HepG2 (cell line): ENCODE measurements at regions not wholly inside any gene's neighbourhood (a gene's known extent, or its start where the extent isn't known, plus 50 kb on each side); places are given as distances from the start of the nearest gene placed in this dataset.
A peak's percentile ranks its signal among the peaks of the same experiment; 100 is the strongest.

Experiments used
- AGO1 ChIP-seq: fragments of 200-400 bp; formaldehyde crosslinking; IDR thresholded peaks from 2 replicates; pipeline ENCODE4 v1.6.1; 2017; ENCODE audit warnings: mild to moderate bottlenecking, low read depth, low read length, moderate library complexity; ENCODE audit not compliant: poor library complexity, severe bottlenecking
- ARNTL ChIP-seq: sonication (generic); formaldehyde crosslinking; IDR thresholded peaks from 2 replicates; pipeline ENCODE4 v1.4.0; 2020; ENCODE audit warnings: mild to moderate bottlenecking, missing genetic modification reagents
- CAMTA2 ChIP-seq: sonication (generic); formaldehyde crosslinking; IDR thresholded peaks from 2 replicates; pipeline ENCODE4 v1.4.0; 2020; ENCODE audit warnings: mild to moderate bottlenecking, missing genetic modification reagents, borderline replicate concordance
- GRHL1 ChIP-seq: sonication (generic); formaldehyde crosslinking; conservative IDR thresholded peaks from 2 replicates; pipeline ENCODE4 v1.8.0; 2022; ENCODE audit warnings: missing genetic modification reagents
- KDM5A ChIP-seq: fragments of 200-600 bp; sonication (generic); IDR thresholded peaks from 2 replicates; pipeline ENCODE4 v1.7.0; 2018; ENCODE audit warnings: antibody characterized with exemption, mild to moderate bottlenecking, low read length, borderline replicate concordance
- RBM22 ChIP-seq: fragments of 200-400 bp; formaldehyde crosslinking; optimal IDR thresholded peaks from 2 replicates; pipeline ENCODE3; 2017; ENCODE audit warnings: mild to moderate bottlenecking, low read length, moderate library complexity
- RFX3 ChIP-seq: IDR thresholded peaks from 2 replicates; pipeline ENCODE4 v1.6.1; 2016; ENCODE audit warnings: missing biosample characterization, missing genetic modification reagents
- ZGPAT ChIP-seq: IDR thresholded peaks from 2 replicates; pipeline ENCODE4 v1.6.1; 2016; ENCODE audit warnings: mild to moderate bottlenecking
- ZNF235 ChIP-seq: sonication (generic); formaldehyde crosslinking; IDR thresholded peaks from 2 replicates; pipeline ENCODE4 v1.8.1; 2023; ENCODE audit warnings: mild to moderate bottlenecking, missing genetic modification reagents, borderline replicate concordance
- ZNF350 ChIP-seq: sonication (generic); formaldehyde crosslinking; IDR thresholded peaks from 2 replicates; pipeline ENCODE4 v1.4.0; 2020; ENCODE audit warnings: mild to moderate bottlenecking, low read depth, missing genetic modification reagents, borderline replicate concordance
- ZNF567 ChIP-seq: sonication (generic); formaldehyde crosslinking; IDR thresholded peaks from 2 replicates; pipeline ENCODE4 v1.8.1; 2023; ENCODE audit warnings: mild to moderate bottlenecking, missing genetic modification reagents, borderline replicate concordance
- ZNF878 ChIP-seq: sonication (generic); formaldehyde crosslinking; IDR thresholded peaks from 2 replicates; pipeline ENCODE4 v1.8.1; 2023; ENCODE audit warnings: mild to moderate bottlenecking, missing genetic modification reagents, moderate library complexity
- ZSCAN29 ChIP-seq: sonication (generic); formaldehyde crosslinking; conservative IDR thresholded peaks from 2 replicates; pipeline ENCODE4 v1.4.0; 2020; ENCODE audit warnings: mild to moderate bottlenecking, missing genetic modification reagents
- TF ChIP-seq, protein P1 (sequence below): sonication (generic); formaldehyde crosslinking; IDR thresholded peaks from one replicate; pipeline ENCODE4 v1.5.1; 2020; ENCODE audit warnings: mild to moderate bottlenecking, missing genetic modification reagents; ENCODE audit errors: not compliant biosample characterization
- TF ChIP-seq, protein P2 (sequence below): sonication (generic); formaldehyde crosslinking; IDR thresholded peaks from 2 replicates; pipeline ENCODE4 v1.4.0; 2020; ENCODE audit warnings: missing genetic modification reagents, mild to moderate bottlenecking, borderline replicate concordance
- TF ChIP-seq, protein P3 (sequence below): sonication (generic); formaldehyde crosslinking; IDR thresholded peaks from 2 replicates; pipeline ENCODE4 v1.8.1; 2023; ENCODE audit warnings: mild to moderate bottlenecking, moderate library complexity, missing genetic modification reagents

DNA sequence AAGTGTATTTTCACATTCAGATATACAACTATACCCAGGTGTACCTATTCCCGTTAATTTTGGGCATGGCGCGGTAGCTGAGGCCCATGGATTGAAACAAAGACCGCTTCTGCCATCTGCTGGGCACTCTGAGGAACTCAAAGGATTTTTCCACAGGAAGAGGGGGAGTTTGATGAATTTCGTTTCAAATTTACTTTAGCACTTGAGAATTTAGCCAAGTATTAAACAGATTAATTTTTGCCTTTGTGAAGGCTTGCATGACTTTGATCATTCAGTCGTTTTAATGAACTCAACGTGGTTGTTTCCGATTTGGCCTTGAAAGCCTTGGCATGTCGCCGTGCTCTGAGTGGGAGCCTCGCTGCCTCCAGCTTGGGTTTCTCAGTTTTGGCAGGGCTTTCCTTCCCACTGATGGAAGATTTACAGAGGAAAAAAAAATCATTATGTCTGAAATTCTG lies 153.2 kb upstream of the DDHD1 start (continued):
- TF ChIP-seq ZNF878 (CRISPR knock-in tag) (0 out of 2 replicates have a peak, but pooled peaks have one; percentile 27), ZNF567 (CRISPR knock-in tag) (no peak), ZNF235 (CRISPR knock-in tag) (no peak), CAMTA2 (CRISPR knock-in tag) (no peak), GRHL1 (CRISPR knock-in tag) (no peak), ZSCAN29 (no peak), KDM5A (peak; percentile 87), ARNTL (CRISPR knock-in tag) (no peak), RBM22 (no peak), AGO1 (no peak), ZGPAT (CRISPR knock-in tag) (no peak), ZNF350 (no peak), RFX3 (no peak)
- TF ChIP-seq, protein P1, sequence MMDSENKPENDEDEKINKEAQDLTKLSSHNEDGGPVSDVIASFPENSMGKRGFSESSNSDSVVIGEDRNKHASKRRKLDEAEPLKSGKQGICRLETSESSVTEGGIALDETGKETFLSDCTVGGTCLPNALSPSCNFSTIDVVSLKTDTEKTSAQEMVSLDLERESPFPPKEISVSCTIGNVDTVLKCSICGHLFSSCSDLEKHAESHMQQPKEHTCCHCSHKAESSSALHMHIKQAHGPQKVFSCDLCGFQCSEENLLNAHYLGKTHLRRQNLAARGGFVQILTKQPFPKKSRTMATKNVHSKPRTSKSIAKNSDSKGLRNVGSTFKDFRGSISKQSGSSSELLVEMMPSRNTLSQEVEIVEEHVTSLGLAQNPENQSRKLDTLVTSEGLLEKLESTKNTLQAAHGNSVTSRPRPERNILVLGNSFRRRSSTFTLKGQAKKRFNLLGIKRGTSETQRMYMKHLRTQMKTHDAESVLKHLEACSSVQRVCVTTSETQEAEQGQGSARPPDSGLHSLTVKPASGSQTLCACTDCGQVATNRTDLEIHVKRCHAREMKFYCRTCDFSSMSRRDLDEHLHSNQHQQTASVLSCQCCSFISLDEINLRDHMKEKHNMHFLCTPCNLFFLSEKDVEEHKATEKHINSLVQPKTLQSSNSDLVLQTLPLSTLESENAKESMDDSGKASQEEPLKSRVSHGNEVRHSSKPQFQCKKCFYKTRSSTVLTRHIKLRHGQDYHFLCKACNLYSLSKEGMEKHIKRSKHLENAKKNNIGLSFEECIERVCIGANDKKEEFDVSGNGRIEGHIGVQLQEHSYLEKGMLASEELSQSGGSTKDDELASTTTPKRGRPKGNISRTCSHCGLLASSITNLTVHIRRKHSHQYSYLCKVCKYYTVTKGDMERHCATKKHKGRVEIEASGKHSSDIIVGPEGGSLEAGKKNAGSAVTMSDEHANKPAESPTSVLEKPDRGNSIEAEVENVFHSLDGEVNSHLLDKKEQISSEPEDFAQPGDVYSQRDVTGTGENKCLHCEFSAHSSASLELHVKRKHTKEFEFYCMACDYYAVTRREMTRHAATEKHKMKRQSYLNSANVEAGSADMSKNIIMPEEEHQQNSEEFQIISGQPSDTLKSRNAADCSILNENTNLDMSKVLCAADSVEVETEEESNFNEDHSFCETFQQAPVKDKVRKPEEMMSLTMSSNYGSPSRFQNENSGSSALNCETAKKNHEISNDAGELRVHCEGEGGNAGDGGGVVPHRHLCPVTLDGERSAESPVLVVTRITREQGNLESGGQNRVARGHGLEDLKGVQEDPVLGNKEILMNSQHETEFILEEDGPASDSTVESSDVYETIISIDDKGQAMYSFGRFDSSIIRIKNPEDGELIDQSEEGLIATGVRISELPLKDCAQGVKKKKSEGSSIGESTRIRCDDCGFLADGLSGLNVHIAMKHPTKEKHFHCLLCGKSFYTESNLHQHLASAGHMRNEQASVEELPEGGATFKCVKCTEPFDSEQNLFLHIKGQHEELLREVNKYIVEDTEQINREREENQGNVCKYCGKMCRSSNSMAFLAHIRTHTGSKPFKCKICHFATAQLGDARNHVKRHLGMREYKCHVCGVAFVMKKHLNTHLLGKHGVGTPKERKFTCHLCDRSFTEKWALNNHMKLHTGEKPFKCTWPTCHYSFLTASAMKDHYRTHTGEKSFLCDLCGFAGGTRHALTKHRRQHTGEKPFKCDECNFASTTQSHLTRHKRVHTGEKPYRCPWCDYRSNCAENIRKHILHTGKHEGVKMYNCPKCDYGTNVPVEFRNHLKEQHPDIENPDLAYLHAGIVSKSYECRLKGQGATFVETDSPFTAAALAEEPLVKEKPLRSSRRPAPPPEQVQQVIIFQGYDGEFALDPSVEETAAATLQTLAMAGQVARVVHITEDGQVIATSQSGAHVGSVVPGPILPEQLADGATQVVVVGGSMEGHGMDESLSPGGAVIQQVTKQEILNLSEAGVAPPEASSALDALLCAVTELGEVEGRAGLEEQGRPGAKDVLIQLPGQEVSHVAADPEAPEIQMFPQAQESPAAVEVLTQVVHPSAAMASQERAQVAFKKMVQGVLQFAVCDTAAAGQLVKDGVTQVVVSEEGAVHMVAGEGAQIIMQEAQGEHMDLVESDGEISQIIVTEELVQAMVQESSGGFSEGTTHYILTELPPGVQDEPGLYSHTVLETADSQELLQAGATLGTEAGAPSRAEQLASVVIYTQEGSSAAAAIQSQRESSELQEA, result no peak
- TF ChIP-seq, protein P2, sequence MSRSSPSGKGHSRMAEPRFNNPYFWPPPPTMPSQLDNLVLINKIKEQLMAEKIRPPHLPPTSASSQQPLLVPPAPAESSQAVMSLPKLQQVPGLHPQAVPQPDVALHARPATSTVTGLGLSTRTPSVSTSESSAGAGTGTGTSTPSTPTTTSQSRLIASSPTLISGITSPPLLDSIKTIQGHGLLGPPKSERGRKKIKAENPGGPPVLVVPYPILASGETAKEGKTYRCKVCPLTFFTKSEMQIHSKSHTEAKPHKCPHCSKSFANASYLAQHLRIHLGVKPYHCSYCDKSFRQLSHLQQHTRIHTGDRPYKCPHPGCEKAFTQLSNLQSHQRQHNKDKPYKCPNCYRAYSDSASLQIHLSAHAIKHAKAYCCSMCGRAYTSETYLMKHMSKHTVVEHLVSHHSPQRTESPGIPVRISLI (CRISPR knock-in tag), result no peak
- TF ChIP-seq, protein P3, sequence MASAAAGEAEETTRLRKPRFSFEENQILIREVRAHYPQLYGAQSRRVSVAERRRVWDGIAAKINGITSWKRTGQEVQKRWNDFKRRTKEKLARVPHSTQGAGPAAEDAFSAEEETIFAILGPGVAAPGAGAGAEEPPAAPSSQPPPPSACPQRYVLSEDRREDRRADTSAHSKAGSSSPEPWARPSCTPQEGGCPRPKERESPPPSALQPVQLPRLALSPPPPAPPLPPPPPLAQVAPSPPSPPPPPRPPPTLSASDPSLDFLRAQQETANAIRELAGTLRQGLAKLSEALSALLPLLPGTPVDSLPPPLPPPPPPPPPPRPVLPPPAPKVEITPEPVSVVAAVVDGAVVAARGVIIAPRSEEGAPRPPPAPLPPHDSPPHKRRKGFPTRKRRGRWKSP (CRISPR knock-in tag), result 0 out of 2 replicates have a peak, but pooled peaks have one; percentile 28
